A673 (cell line): ENCODE measurements at regions not wholly inside any gene's neighbourhood (a gene's known extent, or its start where the extent isn't known, plus 50 kb on each side); places are given as distances from the start of the nearest gene placed in this dataset.

ENCODE experiments used
- CTCF ChIP-seq: fragments of 300-800, 200-600 bp; sonication (generic); conservative IDR thresholded peaks from 2 replicates; pipeline ENCODE4 v1.5.1; 2017; ENCODE audit warnings: low read depth, mild to moderate bottlenecking, antibody characterized with exemption, low read length, moderate library complexity, mixed read lengths
- EZH2 ChIP-seq: fragments of 200-600 bp; sonication (generic); IDR thresholded peaks from 2 replicates; pipeline ENCODE4 v1.6.1; 2017; ENCODE audit warnings: borderline replicate concordance, low read depth, mild to moderate bottlenecking, mixed read lengths, antibody characterized with exemption, low read length; ENCODE audit not compliant: poor library complexity, severe bottlenecking

- no peak for TF ChIP-seq CTCF
- no peak for TF ChIP-seq EZH2
Measured at GRCh38 chr10:42242135-42242805, 396.1 kb downstream of the ZNF33B start.
